ENCODE measurements at regions not wholly inside any gene's neighbourhood (a gene's known extent, or its start where the extent isn't known, plus 50 kb on each side); places are given as distances from the start of the nearest gene placed in this dataset.

GRCh38 chr13:60700994-60701393 is 304.0 kb downstream of the TDRD3 start:
- DNase-seq (ENCODE audit: low read depth): no peak
- no peak overlapping the region for H3K4me3 ChIP-seq (ENCODE audit: low read depth, low read length)
- no peak for TF ChIP-seq CTCF (conservative IDR thresholded peaks at IDR 0.05; ENCODE audit: low read depth, low read length)

- TF ChIP-seq CTCF (conservative IDR thresholded peaks at IDR 0.05; ENCODE audit: low read depth, low read length): no peak
- H3K4me3 ChIP-seq (ENCODE audit: low read depth, low read length): no peak overlapping the region
- no peak for DNase-seq (ENCODE audit: low read depth)
These were observed 302.6 kb downstream of the TDRD3 start for GRCh38 chr13:60699636-60700035.

GRCh38 chr13:60696602-60697001 is 299.6 kb downstream of the TDRD3 start:
- H3K4me3 ChIP-seq (ENCODE audit: low read depth, low read length): no peak overlapping the region
- TF ChIP-seq CTCF (conservative IDR thresholded peaks at IDR 0.05; ENCODE audit: low read depth, low read length): no peak
- no peak for DNase-seq (ENCODE audit: low read depth)

- no peak overlapping the region for H3K4me3 ChIP-seq (ENCODE audit: low read depth, low read length)
- TF ChIP-seq CTCF (conservative IDR thresholded peaks at IDR 0.05; ENCODE audit: low read depth, low read length): no peak
- no peak for DNase-seq (ENCODE audit: low read depth)
These were observed 294.2 kb downstream of the TDRD3 start for GRCh38 chr13:60691268-60691667.

GRCh38 chr13:60690604-60691003 is 293.6 kb downstream of the TDRD3 start:
- no peak overlapping the region for H3K4me3 ChIP-seq (ENCODE audit: low read depth, low read length)
- DNase-seq (ENCODE audit: low read depth): no peak
- TF ChIP-seq CTCF (conservative IDR thresholded peaks at IDR 0.05; ENCODE audit: low read depth, low read length): no peak

GRCh38 chr13:60689571-60689970 is 292.6 kb downstream of the TDRD3 start:
- TF ChIP-seq CTCF (conservative IDR thresholded peaks at IDR 0.05; ENCODE audit: low read depth, low read length): no peak

GRCh38 chr13:60689076-60689475 is 292.1 kb downstream of the TDRD3 start:
- H3K4me3 ChIP-seq (ENCODE audit: low read depth, low read length): no peak overlapping the region
- no peak for DNase-seq (ENCODE audit: low read depth)
- no peak for TF ChIP-seq CTCF (conservative IDR thresholded peaks at IDR 0.05; ENCODE audit: low read depth, low read length)

More at GRCh38 chr13:60689571-60689970, 292.6 kb downstream of the TDRD3 start:
- H3K4me3 ChIP-seq (ENCODE audit: low read depth, low read length): no peak overlapping the region
- no peak for DNase-seq (ENCODE audit: low read depth)

Data from choroid plexus epithelial cell (primary cell).